OCI-LY7 (cell line): ENCODE measurements at regions not wholly inside any gene's neighbourhood (a gene's known extent, or its start where the extent isn't known, plus 50 kb on each side); places are given as distances from the start of the nearest gene placed in this dataset.

Source experiments
- BruUV-seq: library from RNA; stranded (reverse); fragments of 400-500 nt; replicated peaks from 2 replicates; lab custom pipeline; 2021; lab: Mats Ljungman, UMichigan
- CTCF ChIA-PET: fragments of 300-600 bp; sonication (Branson Sonifier 250); formaldehyde crosslinking; loops from one replicate; lab custom pipeline; 2022; ENCODE audit warnings: antibody characterized with exemption; ENCODE audit not compliant: unreplicated experiment; lab: Charles Lee
- POLR2A ChIA-PET: fragments of 300-600 bp; sonication (Branson Sonifier 250); formaldehyde crosslinking; loops from one replicate; lab custom pipeline; 2022; ENCODE audit warnings: antibody characterized with exemption; lab: Charles Lee
- DNase-seq: peaks from one replicate; pipeline ENCODE4 v3.0.0-alpha.2; 2015; ENCODE audit warnings: low spot score
- H2AFZ ChIP-seq: fragments of 200-600 bp; sonication (generic), shearing (Covaris generic); 2 replicates; pipeline ENCODE4 v1.6.1; 2014; ENCODE audit warnings: mild to moderate bottlenecking, antibody characterized with exemption, low read length, moderate library complexity
- H3K27ac ChIP-seq: fragments of 200-600 bp; sonication (generic); 2 replicates; pipeline ENCODE4 v1.5.1; 2014; ENCODE audit warnings: mixed run types, low read depth, mild to moderate bottlenecking, moderate library complexity, low read length, inconsistent platforms; ENCODE audit not compliant: poor library complexity, severe bottlenecking
- H3K36me3 ChIP-seq: fragments of 200-600 bp; sonication (generic); 2 replicates; pipeline ENCODE4 v1.6.1; 2014; ENCODE audit warnings: mild to moderate bottlenecking, antibody characterized with exemption, low read length, moderate library complexity, mixed read lengths; ENCODE audit not compliant: insufficient read depth
- H3K4me1 ChIP-seq: fragments of 200-600 bp; sonication (generic); 2 replicates; pipeline ENCODE4 v1.5.1; 2014; ENCODE audit warnings: mild to moderate bottlenecking, low read length; ENCODE audit not compliant: insufficient read depth, poor library complexity, severe bottlenecking
- H3K4me2 ChIP-seq: fragments of 200-600 bp; sonication (generic); 2 replicates; pipeline ENCODE4 v1.6.1; 2014; ENCODE audit warnings: mild to moderate bottlenecking, low read length
- H3K4me3 ChIP-seq: fragments of 200-600 bp; sonication (generic); 2 replicates; pipeline ENCODE4 v1.5.1; 2014; ENCODE audit warnings: mild to moderate bottlenecking, low read depth, low read length; ENCODE audit not compliant: poor library complexity, severe bottlenecking
- H3K79me2 ChIP-seq: fragments of 200-600 bp; sonication (generic); 2 replicates; pipeline ENCODE4 v1.6.1; 2016; ENCODE audit warnings: low read depth, mild to moderate bottlenecking, low read length, moderate library complexity, mixed read lengths; ENCODE audit not compliant: insufficient read depth
- H3K9me2 ChIP-seq: fragments of 200-600 bp; sonication (generic); 2 replicates; pipeline ENCODE4 v1.6.1; 2016; ENCODE audit warnings: mild to moderate bottlenecking, low read length, mixed read lengths; ENCODE audit not compliant: insufficient read depth
- H3K9me3 ChIP-seq: fragments of 200-600 bp; sonication (generic); 2 replicates; pipeline ENCODE4 v1.6.1; 2014; ENCODE audit warnings: mild to moderate bottlenecking, mixed run types, low read length, mixed read lengths
- H4K20me1 ChIP-seq: fragments of 200-600 bp; sonication (generic); 2 replicates; pipeline ENCODE4 v1.6.1; 2014; ENCODE audit warnings: mild to moderate bottlenecking, antibody characterized with exemption, low read length, moderate library complexity, mixed read lengths; ENCODE audit not compliant: insufficient read depth
- EZH2phosphoT487 ChIP-seq: fragments of 200-600 bp; sonication (generic); IDR thresholded peaks from 2 replicates; pipeline ENCODE4 v1.6.1; 2018; ENCODE audit warnings: low read depth, borderline replicate concordance, mild to moderate bottlenecking, mixed run types, antibody characterized with exemption, low read length, moderate library complexity, mixed read lengths
- intact Hi-C: fragments of 100-400 bp; cut with micrococcal nuclease; formaldehyde crosslinking; loops from one replicate; pipeline ENCODE4 v1.10.0; 2022; ENCODE audit not compliant: unreplicated experiment
- TF ChIP-seq, protein P1 (sequence below): fragments of 200-600 bp; sonication (generic); conservative IDR thresholded peaks from 2 replicates; pipeline ENCODE4 v1.5.1; 2014; ENCODE audit warnings: mild to moderate bottlenecking, antibody characterized with exemption, low read length, moderate library complexity, mixed read lengths

GRCh38 chr7:98778421-98778820, 91.4 kb downstream of the TMEM130 start:
- intact Hi-C loops, result no loop called here
- CTCF ChIA-PET, result no interaction called here
- DNase-seq, result no peak
- Histone ChIP-seq H3K9me2 (no peaks in the 10 kb centered on the region), H3K27ac (no peak overlapping the region), H3K4me3 (no peak overlapping the region), H4K20me1 (no peaks in the 10 kb centered on the region), H3K36me3 (no peaks in the 10 kb centered on the region), H3K79me2 (no peaks in the 10 kb centered on the region), H2AFZ (no peak overlapping the region), H3K9me3 (no peaks in the 10 kb centered on the region), H3K4me1 (no peaks in the 10 kb centered on the region), H3K4me2 (no peak overlapping the region)
- TF ChIP-seq EZH2phosphoT487, result no peak
- TF ChIP-seq, protein P1, sequence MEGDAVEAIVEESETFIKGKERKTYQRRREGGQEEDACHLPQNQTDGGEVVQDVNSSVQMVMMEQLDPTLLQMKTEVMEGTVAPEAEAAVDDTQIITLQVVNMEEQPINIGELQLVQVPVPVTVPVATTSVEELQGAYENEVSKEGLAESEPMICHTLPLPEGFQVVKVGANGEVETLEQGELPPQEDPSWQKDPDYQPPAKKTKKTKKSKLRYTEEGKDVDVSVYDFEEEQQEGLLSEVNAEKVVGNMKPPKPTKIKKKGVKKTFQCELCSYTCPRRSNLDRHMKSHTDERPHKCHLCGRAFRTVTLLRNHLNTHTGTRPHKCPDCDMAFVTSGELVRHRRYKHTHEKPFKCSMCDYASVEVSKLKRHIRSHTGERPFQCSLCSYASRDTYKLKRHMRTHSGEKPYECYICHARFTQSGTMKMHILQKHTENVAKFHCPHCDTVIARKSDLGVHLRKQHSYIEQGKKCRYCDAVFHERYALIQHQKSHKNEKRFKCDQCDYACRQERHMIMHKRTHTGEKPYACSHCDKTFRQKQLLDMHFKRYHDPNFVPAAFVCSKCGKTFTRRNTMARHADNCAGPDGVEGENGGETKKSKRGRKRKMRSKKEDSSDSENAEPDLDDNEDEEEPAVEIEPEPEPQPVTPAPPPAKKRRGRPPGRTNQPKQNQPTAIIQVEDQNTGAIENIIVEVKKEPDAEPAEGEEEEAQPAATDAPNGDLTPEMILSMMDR, result no peak
- BruUV-seq, result no TSS peak
- POLR2A ChIA-PET, result no interaction called here

GRCh38 chr7:98779800-98780587, 89.8 kb downstream of the TMEM130 start:
- no peak overlapping the region for H3K4me2 ChIP-seq
- no TSS peak for BruUV-seq

More at GRCh38 chr7:98779800-98780587, 89.8 kb downstream of the TMEM130 start:
- H2AFZ ChIP-seq, result no peak overlapping the region
- POLR2A ChIA-PET, result interaction anchor here (0.5 kb wide), 1 partner anchor 26 kb away, joined by 5 read pairs; no protein-coding TSS in a partner anchor
- H3K4me1 ChIP-seq, result no peaks in the 10 kb centered on the region
- TF ChIP-seq, protein P1, result no peak
- no peak for TF ChIP-seq EZH2phosphoT487
- intact Hi-C loops, result no loop called here
- H3K79me2 ChIP-seq, result no peaks in the 10 kb centered on the region
- H3K4me3 ChIP-seq, result no peak overlapping the region
- no peaks in the 10 kb centered on the region for H3K9me3 ChIP-seq
- CTCF ChIA-PET, result no interaction called here
- no peak for DNase-seq
- no peaks in the 10 kb centered on the region for H4K20me1 ChIP-seq
- H3K27ac ChIP-seq, result no peak overlapping the region
- H3K9me2 ChIP-seq, result no peaks in the 10 kb centered on the region
- no peaks in the 10 kb centered on the region for H3K36me3 ChIP-seq
